ENCODE measurements at regions not wholly inside any gene's neighbourhood (a gene's known extent, or its start where the extent isn't known, plus 50 kb on each side); places are given as distances from the start of the nearest gene placed in this dataset.

- TF ChIP-seq RNF2 (IDR thresholded peaks at IDR 0.05; ENCODE audit: borderline replicate concordance, low read depth) = no peak
- TF ChIP-seq HEYL (CRISPR knock-in tag; IDR thresholded peaks at IDR 0.05) = no peak
- TF ChIP-seq SREBF2 (IDR thresholded peaks at IDR 0.05) = no peak
- no peak for TF ChIP-seq BHLHE40 (IDR thresholded peaks at IDR 0.05; ENCODE audit: low read depth, low read length)
- no peak for TF ChIP-seq CEBPB (IDR thresholded peaks at IDR 0.05)
- no peak for TF ChIP-seq HOXB5 (CRISPR knock-in tag; IDR thresholded peaks at IDR 0.05)
- TF ChIP-seq JUNB (IDR thresholded peaks at IDR 0.05) = no peak
- no peak for TF ChIP-seq HDAC2 (IDR thresholded peaks at IDR 0.05)
- no peak for TF ChIP-seq TFCP2L1 (CRISPR knock-in tag; IDR thresholded peaks at IDR 0.05)
- TF ChIP-seq FOSB (CRISPR knock-in tag; IDR thresholded peaks at IDR 0.05) = no peak
- TF ChIP-seq ATOH8 (CRISPR knock-in tag; IDR thresholded peaks at IDR 0.05; ENCODE audit: low read depth) = no peak
- no peak for TF ChIP-seq ZC3H11A (IDR thresholded peaks at IDR 0.05)
- TF ChIP-seq CBX8 (IDR thresholded peaks at IDR 0.05) = no peak
- TF ChIP-seq ZNF302 (CRISPR knock-in tag; IDR thresholded peaks at IDR 0.05) = no peak
- no peak for TF ChIP-seq NPAS2 (CRISPR knock-in tag; IDR thresholded peaks at IDR 0.05; ENCODE audit: borderline replicate concordance)
- TF ChIP-seq SMC3 (IDR thresholded peaks at IDR 0.05) = no peak
- TF ChIP-seq, protein P1, sequence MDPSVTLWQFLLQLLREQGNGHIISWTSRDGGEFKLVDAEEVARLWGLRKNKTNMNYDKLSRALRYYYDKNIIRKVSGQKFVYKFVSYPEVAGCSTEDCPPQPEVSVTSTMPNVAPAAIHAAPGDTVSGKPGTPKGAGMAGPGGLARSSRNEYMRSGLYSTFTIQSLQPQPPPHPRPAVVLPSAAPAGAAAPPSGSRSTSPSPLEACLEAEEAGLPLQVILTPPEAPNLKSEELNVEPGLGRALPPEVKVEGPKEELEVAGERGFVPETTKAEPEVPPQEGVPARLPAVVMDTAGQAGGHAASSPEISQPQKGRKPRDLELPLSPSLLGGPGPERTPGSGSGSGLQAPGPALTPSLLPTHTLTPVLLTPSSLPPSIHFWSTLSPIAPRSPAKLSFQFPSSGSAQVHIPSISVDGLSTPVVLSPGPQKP (IDR thresholded peaks at IDR 0.05; ENCODE audit: low read depth, low read length) = no peak
- TF ChIP-seq, protein P2, sequence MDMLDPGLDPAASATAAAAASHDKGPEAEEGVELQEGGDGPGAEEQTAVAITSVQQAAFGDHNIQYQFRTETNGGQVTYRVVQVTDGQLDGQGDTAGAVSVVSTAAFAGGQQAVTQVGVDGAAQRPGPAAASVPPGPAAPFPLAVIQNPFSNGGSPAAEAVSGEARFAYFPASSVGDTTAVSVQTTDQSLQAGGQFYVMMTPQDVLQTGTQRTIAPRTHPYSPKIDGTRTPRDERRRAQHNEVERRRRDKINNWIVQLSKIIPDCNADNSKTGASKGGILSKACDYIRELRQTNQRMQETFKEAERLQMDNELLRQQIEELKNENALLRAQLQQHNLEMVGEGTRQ (IDR thresholded peaks at IDR 0.05) = no peak
- no peak overlapping the region for H3K27ac ChIP-seq
- 8% methylated on average over 3 of the region's 3 CpGs for WGBS (ENCODE audit: missing lambda C conversion rate)
- no peak overlapping the region for H3K4me2 ChIP-seq
- no peak for FAIRE-seq
- H3K4me1 ChIP-seq = no peaks in the 10 kb centered on the region
- H3K4me3 ChIP-seq = no peak overlapping the region
- H3K9me3 ChIP-seq = no peaks in the 10 kb centered on the region
- ATAC-seq = 0 out of 6 replicates have a peak, but pooled peaks of 1 of the 2 experiments have one; percentile 19
- DNase-seq (ENCODE audit: low read depth in 1 of 2, low spot score in 1 of 2) = no peak
- POLR2A ChIA-PET = no interaction called here
- CTCF ChIA-PET = no interaction called here
These were observed 58.7 kb upstream of the VSTM2A start for GRCh38 chr7:54483523-54483922.

- CTCF ChIA-PET = no interaction called here
- POLR2A ChIA-PET = no interaction called here
- Histone ChIP-seq H3K4me2 (no peak overlapping the region), H3K4me3 (no peak overlapping the region), H3K9me3 (no peaks in the 10 kb centered on the region), H3K27ac (no peak overlapping the region), H3K4me1 (no peaks in the 10 kb centered on the region)
- 0% methylated on average over 1 of the region's 1 CpG for WGBS (ENCODE audit: missing lambda C conversion rate)
- no peak for FAIRE-seq
- ATAC-seq = no peak
- DNase-seq (ENCODE audit: low read depth in 1 of 2, low spot score in 1 of 2) = no peak
- TF ChIP-seq NR3C1 (IDR thresholded peaks at IDR 0.05) = no peak
- no peak for TF ChIP-seq KDM5A (IDR thresholded peaks at IDR 0.05)
- TF ChIP-seq, protein P3, sequence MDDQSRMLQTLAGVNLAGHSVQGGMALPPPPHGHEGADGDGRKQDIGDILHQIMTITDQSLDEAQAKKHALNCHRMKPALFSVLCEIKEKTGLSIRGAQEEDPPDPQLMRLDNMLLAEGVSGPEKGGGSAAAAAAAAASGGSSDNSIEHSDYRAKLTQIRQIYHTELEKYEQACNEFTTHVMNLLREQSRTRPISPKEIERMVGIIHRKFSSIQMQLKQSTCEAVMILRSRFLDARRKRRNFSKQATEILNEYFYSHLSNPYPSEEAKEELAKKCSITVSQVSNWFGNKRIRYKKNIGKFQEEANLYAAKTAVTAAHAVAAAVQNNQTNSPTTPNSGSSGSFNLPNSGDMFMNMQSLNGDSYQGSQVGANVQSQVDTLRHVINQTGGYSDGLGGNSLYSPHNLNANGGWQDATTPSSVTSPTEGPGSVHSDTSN (IDR thresholded peaks at IDR 0.05) = no peak
- no peak for TF ChIP-seq CBX2 (IDR thresholded peaks at IDR 0.05; ENCODE audit: borderline replicate concordance, low read depth)
These were observed 57.1 kb upstream of the VSTM2A start for GRCh38 chr7:54485044-54485443.

Small RNA genes in the stretch of these regions (small RNA-seq; reads per million reads assigned to genes)
- gene AC074348.1 = 0 reads per million in 6 experiments
- gene RNU2-29P = 0 to 6.0 (median 0.51) reads per million in 6 experiments
